Neural cell (in vitro differentiated cells): ENCODE measurements at regions not wholly inside any gene's neighbourhood (a gene's known extent, or its start where the extent isn't known, plus 50 kb on each side); places are given as distances from the start of the nearest gene placed in this dataset.

Experiments
- H2AFZ ChIP-seq: fragments of 200-600, 300-800 bp; sonication (generic), shearing (Covaris generic); 2 replicates; pipeline ENCODE4 v1.6.0; 2014; ENCODE audit warnings: low read depth, mild to moderate bottlenecking, antibody characterized with exemption, low read length, moderate library complexity
- H3F3A ChIP-seq: fragments of 200-600 bp; shearing (Covaris generic); 2 replicates; pipeline ENCODE4 v1.6.1; 2016; ENCODE audit warnings: mild to moderate bottlenecking, moderate library complexity, mixed read lengths, antibody characterized with exemption, low read length; ENCODE audit not compliant: insufficient read depth, poor library complexity, severe bottlenecking
- H3K27ac ChIP-seq: fragments of 200-600, 300-800 bp; sonication (generic), shearing (Covaris generic); 2 replicates; pipeline ENCODE4 v1.5.1; 2014; ENCODE audit warnings: mild to moderate bottlenecking, low read length, moderate library complexity
- H3K27me3 ChIP-seq: fragments of 300-800, 200-600 bp; sonication (generic), shearing (Covaris generic); 2 replicates; pipeline ENCODE4 v1.6.0; 2014; ENCODE audit warnings: mild to moderate bottlenecking, low read depth, low read length, moderate library complexity; ENCODE audit not compliant: insufficient read depth
- H3K36me3 ChIP-seq: fragments of 300-800, 200-600 bp; sonication (generic), shearing (Covaris generic); 2 replicates; pipeline ENCODE4 v1.5.1; 2014; ENCODE audit warnings: mild to moderate bottlenecking, antibody characterized with exemption, low read length, moderate library complexity; ENCODE audit not compliant: insufficient read depth
- H3K4me2 ChIP-seq: fragments of 300-800, 200-600 bp; sonication (generic), shearing (Covaris generic); 2 replicates; pipeline ENCODE4 v1.6.0; 2014; ENCODE audit warnings: mild to moderate bottlenecking, low read length
- H3K4me3 ChIP-seq: fragments of 300-800, 200-600 bp; sonication (generic), shearing (Covaris generic); 2 replicates; pipeline ENCODE4 v1.5.1; 2014; ENCODE audit warnings: mild to moderate bottlenecking, low read length, moderate library complexity
- H3K79me2 ChIP-seq: fragments of 200-600 bp; shearing (Covaris generic); replicated peaks from 2 replicates; pipeline ENCODE4 v1.6.0; 2014; ENCODE audit warnings: mild to moderate bottlenecking, low read length, moderate library complexity; ENCODE audit not compliant: insufficient read depth
- H3K9ac ChIP-seq: fragments of 300-800, 200-600 bp; sonication (generic), shearing (Covaris generic); 2 replicates; pipeline ENCODE4 v1.6.1; 2016; ENCODE audit warnings: mild to moderate bottlenecking, low read length, mixed read lengths
- H3K9me2 ChIP-seq: fragments of 200-600 bp; shearing (Covaris generic); 2 replicates; pipeline ENCODE4 v1.6.1; 2016; ENCODE audit warnings: mild to moderate bottlenecking, low read length, mixed read lengths; ENCODE audit not compliant: insufficient read depth
- H3K9me3 ChIP-seq: fragments of 200-600, 300-800 bp; sonication (generic), shearing (Covaris generic); 2 replicates; pipeline ENCODE4 v1.6.1; 2016; ENCODE audit warnings: mild to moderate bottlenecking, mixed run types, low read length, moderate library complexity, mixed read lengths
- H4K20me1 ChIP-seq: fragments of 200-600 bp; shearing (Covaris generic); 2 replicates; pipeline ENCODE4 v1.6.1; 2016; ENCODE audit warnings: mild to moderate bottlenecking, mixed run types; ENCODE audit not compliant: insufficient read depth
- CTCF ChIP-seq: fragments of 450-650 bp; IDR thresholded peaks from 2 replicates; pipeline ENCODE4 v1.5.1; 2014; ENCODE audit warnings: antibody characterized with exemption, mild to moderate bottlenecking, moderate library complexity; ENCODE audit not compliant: poor library complexity, severe bottlenecking
- EP300 ChIP-seq: fragments of 450-650 bp; conservative IDR thresholded peaks from 2 replicates; pipeline ENCODE4 v1.6.1; 2014; ENCODE audit warnings: antibody characterized with exemption, mild to moderate bottlenecking, moderate library complexity; ENCODE audit not compliant: poor library complexity, severe bottlenecking
- EZH2 ChIP-seq: fragments of 200-600, 300-800 bp; shearing (Covaris generic), sonication (generic); IDR thresholded peaks from 2 replicates; pipeline ENCODE4 v1.6.1; 2014; ENCODE audit warnings: antibody characterized with exemption, low read length, borderline replicate concordance, mild to moderate bottlenecking; ENCODE audit not compliant: insufficient read depth, poor library complexity, severe bottlenecking
- MXI1 ChIP-seq: fragments of 450-650 bp; conservative IDR thresholded peaks from 2 replicates; pipeline ENCODE4 v1.6.1; 2014; ENCODE audit warnings: antibody characterized with exemption, mild to moderate bottlenecking; ENCODE audit not compliant: poor library complexity, severe bottlenecking
- POLR2AphosphoS5 ChIP-seq: IDR thresholded peaks from 2 replicates; pipeline ENCODE4 v1.6.1; 2012
- RAD21 ChIP-seq: fragments of 450-650 bp; conservative IDR thresholded peaks from 2 replicates; pipeline ENCODE4 v1.6.1; 2014; ENCODE audit warnings: antibody characterized with exemption, mild to moderate bottlenecking, moderate library complexity
- REST ChIP-seq: IDR thresholded peaks from 2 replicates; pipeline ENCODE4 v1.6.1; 2012; ENCODE audit warnings: borderline replicate concordance
- SMC3 ChIP-seq: fragments of 450-650 bp; conservative IDR thresholded peaks from 2 replicates; pipeline ENCODE4 v1.6.1; 2014; ENCODE audit warnings: antibody characterized with exemption, mild to moderate bottlenecking, moderate library complexity; ENCODE audit not compliant: poor library complexity
- TAF1 ChIP-seq: IDR thresholded peaks from 2 replicates; pipeline ENCODE4 v1.6.1; 2012; ENCODE audit warnings: low read depth

GRCh38 chr5:124300815-124301621 is 445.4 kb downstream of the ZNF608 start:
- Histone ChIP-seq H4K20me1 (no peaks in the 10 kb centered on the region), H3K36me3 (no peaks in the 10 kb centered on the region), H3K4me2 (no peak overlapping the region), H3K9ac (no peak overlapping the region), H3K9me3 (no peaks in the 10 kb centered on the region), H3K27me3 (no peaks in the 10 kb centered on the region), H3F3A (no peaks in the 10 kb centered on the region), H3K79me2 (no peaks in the 10 kb centered on the region), H2AFZ (no peak overlapping the region), H3K27ac (no peak overlapping the region), H3K9me2 (no peaks in the 10 kb centered on the region), H3K4me3 (no peak overlapping the region)
- TF ChIP-seq REST (no peak), POLR2AphosphoS5 (no peak), EZH2 (no peak), TAF1 (no peak), EP300 (no peak), RAD21 (no peak), CTCF (no peak), MXI1 (no peak), SMC3 (no peak)

- H3K9me3 ChIP-seq, result no peaks in the 10 kb centered on the region
- H2AFZ ChIP-seq, result no peak overlapping the region
- H3K27ac ChIP-seq, result no peak overlapping the region
- H3K79me2 ChIP-seq, result no peaks in the 10 kb centered on the region
- no peaks in the 10 kb centered on the region for H3K9me2 ChIP-seq
- H3F3A ChIP-seq, result no peaks in the 10 kb centered on the region
- no peak overlapping the region for H3K4me2 ChIP-seq
- H3K27me3 ChIP-seq, result no peaks in the 10 kb centered on the region
- H3K4me3 ChIP-seq, result no peak overlapping the region
- no peaks in the 10 kb centered on the region for H4K20me1 ChIP-seq
- no peak overlapping the region for H3K9ac ChIP-seq
- no peak for TF ChIP-seq TAF1
- no peak for TF ChIP-seq REST
- TF ChIP-seq SMC3, result no peak
- no peak for TF ChIP-seq CTCF
- no peak for TF ChIP-seq RAD21
- TF ChIP-seq EP300, result no peak
- TF ChIP-seq EZH2, result no peak
- no peak for TF ChIP-seq MXI1
- no peaks in the 10 kb centered on the region for H3K36me3 ChIP-seq
These were observed 448.6 kb downstream of the ZNF608 start for GRCh38 chr5:124297826-124298225.
